ENCODE measurements at regions not wholly inside any gene's neighbourhood (a gene's known extent, or its start where the extent isn't known, plus 50 kb on each side); places are given as distances from the start of the nearest gene placed in this dataset.

DNA sequence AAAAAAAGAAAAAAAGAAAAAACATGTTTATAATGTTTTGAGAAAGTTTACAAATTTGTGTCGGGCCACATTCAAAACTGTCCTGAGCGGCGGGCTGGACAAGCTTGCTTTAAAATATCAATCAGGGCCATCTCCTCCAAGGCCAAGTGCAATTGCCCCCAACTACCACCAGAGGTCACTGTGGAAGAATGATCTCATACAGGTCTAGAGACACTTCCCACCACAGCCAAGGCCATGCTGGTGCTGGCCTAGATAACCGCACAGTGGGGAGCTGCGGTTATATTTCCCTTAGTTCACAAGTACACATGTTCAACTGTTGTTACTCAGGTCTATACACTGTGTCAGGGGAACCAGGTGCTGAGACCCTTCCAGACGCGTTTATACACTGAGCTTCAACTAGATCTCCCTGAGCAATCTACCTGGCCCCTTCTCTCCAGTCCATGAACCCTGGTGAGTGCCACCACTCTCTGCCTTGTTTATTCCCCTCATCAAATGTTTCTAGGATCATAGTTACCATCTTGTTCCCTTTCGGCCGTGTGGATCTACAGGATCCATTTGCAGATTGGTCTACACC is 83.8 kb upstream of the CCL2 start:
- Histone ChIP-seq H3K27ac (ENCODE audit: low read length) (no peak overlapping the region), H3K27me3 (replicated peaks; ENCODE audit: insufficient read depth, low read length) (no peaks in the 10 kb centered on the region), H2AFZ (ENCODE audit: low read length) (no peak overlapping the region), H3K9me3 (replicated peaks; ENCODE audit: insufficient read depth, low read length) (no peaks in the 10 kb centered on the region), H3K9me2 (replicated peaks; ENCODE audit: insufficient read depth, low read length) (no peaks in the 10 kb centered on the region), H3F3A (ENCODE audit: insufficient read depth, low read length) (no peaks in the 10 kb centered on the region), H3K4me1 (ENCODE audit: low read length) (no peaks in the 10 kb centered on the region), H3K4me2 (ENCODE audit: low read depth, low read length) (no peak overlapping the region), H3K9ac (ENCODE audit: low read length) (no peak overlapping the region), H3K36me3 (replicated peaks; ENCODE audit: insufficient read depth, low read length) (no peaks in the 10 kb centered on the region), H3K79me2 (ENCODE audit: low read length) (no peaks in the 10 kb centered on the region), H3K4me3 (ENCODE audit: low read length) (no peak overlapping the region), H4K20me1 (ENCODE audit: insufficient read depth, low read length) (no peaks in the 10 kb centered on the region)
- TF ChIP-seq EZH2 (optimal IDR thresholded peaks at IDR 0.05; ENCODE audit: low read depth, low read length) (no peak), EZH2phosphoT487 (IDR thresholded peaks at IDR 0.05; ENCODE audit: low read length) (no peak)
- TF ChIP-seq, protein P1, sequence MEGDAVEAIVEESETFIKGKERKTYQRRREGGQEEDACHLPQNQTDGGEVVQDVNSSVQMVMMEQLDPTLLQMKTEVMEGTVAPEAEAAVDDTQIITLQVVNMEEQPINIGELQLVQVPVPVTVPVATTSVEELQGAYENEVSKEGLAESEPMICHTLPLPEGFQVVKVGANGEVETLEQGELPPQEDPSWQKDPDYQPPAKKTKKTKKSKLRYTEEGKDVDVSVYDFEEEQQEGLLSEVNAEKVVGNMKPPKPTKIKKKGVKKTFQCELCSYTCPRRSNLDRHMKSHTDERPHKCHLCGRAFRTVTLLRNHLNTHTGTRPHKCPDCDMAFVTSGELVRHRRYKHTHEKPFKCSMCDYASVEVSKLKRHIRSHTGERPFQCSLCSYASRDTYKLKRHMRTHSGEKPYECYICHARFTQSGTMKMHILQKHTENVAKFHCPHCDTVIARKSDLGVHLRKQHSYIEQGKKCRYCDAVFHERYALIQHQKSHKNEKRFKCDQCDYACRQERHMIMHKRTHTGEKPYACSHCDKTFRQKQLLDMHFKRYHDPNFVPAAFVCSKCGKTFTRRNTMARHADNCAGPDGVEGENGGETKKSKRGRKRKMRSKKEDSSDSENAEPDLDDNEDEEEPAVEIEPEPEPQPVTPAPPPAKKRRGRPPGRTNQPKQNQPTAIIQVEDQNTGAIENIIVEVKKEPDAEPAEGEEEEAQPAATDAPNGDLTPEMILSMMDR (IDR thresholded peaks at IDR 0.05; ENCODE audit: low read length), result peak; percentile 93
- peak; percentile 73 for DNase-seq

DNA sequence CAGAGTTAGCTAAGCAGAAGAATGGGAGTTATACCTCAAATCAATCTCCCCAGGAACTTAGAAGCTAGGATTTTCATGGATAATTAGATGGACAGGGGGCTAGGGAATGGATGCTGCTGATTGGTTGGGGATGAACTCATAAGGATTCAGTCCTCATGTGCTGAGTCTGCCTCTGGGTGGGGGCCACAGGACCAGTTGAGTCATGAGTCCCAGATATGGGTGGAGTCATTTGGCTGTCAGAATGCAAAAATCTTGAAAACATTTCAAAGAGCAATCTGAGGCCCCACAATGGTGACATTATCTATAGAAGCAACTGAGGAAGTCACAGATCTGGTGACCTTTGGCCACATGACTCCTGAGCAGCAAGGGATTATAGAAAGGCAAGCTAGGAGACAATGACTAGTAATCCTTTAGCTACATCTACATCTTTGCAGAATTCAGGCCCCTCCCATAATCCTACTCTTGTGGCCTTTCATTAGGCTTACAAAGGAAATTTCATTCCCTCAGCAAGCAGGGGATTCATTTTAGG is 82.6 kb upstream of the CCL2 start:
- no peaks in the 10 kb centered on the region for H3K9me2 ChIP-seq (replicated peaks; ENCODE audit: insufficient read depth, low read length)
- TF ChIP-seq EZH2phosphoT487 (IDR thresholded peaks at IDR 0.05; ENCODE audit: low read length), result no peak
- TF ChIP-seq, protein P1 (IDR thresholded peaks at IDR 0.05; ENCODE audit: low read length), result no peak
- no peak for TF ChIP-seq EZH2 (optimal IDR thresholded peaks at IDR 0.05; ENCODE audit: low read depth, low read length)
- H3K27ac ChIP-seq (ENCODE audit: low read length), result no peak overlapping the region
- H3K27me3 ChIP-seq (replicated peaks; ENCODE audit: insufficient read depth, low read length), result no peaks in the 10 kb centered on the region
- H3K9ac ChIP-seq (ENCODE audit: low read length), result no peak overlapping the region
- no peaks in the 10 kb centered on the region for H3K9me3 ChIP-seq (replicated peaks; ENCODE audit: insufficient read depth, low read length)
- no peak overlapping the region for H3K4me3 ChIP-seq (ENCODE audit: low read length)
- H3K4me1 ChIP-seq (ENCODE audit: low read length), result no peaks in the 10 kb centered on the region
- H4K20me1 ChIP-seq (ENCODE audit: insufficient read depth, low read length), result no peaks in the 10 kb centered on the region
- no peaks in the 10 kb centered on the region for H3K36me3 ChIP-seq (replicated peaks; ENCODE audit: insufficient read depth, low read length)
- no peaks in the 10 kb centered on the region for H3F3A ChIP-seq (ENCODE audit: insufficient read depth, low read length)
- H3K79me2 ChIP-seq (ENCODE audit: low read length), result no peaks in the 10 kb centered on the region
- no peak overlapping the region for H3K4me2 ChIP-seq (ENCODE audit: low read depth, low read length)
- no peak for DNase-seq
- no peak overlapping the region for H2AFZ ChIP-seq (ENCODE audit: low read length)

DNA sequence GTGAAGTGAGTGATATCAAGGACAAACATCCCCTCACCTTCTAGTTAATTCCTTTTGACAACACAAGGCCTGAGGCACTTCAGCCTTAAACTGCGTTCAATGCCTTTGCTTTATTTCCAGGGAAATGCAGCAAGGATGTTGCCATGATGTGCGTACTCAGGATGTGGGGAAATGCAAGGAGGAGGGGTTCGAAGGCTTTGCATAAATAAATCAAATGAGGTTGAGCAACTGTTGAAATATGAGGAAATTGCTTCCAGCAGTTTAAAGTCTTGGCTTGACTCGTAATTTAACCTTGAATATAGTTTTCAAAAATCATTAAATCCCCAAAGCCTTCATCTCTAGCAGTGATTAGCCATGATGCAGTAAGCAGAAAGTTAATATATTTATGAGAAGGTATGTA is 81.8 kb upstream of the CCL2 start:
- Histone ChIP-seq H3K4me2 (ENCODE audit: low read depth, low read length) (no peak overlapping the region), H3K79me2 (ENCODE audit: low read length) (no peaks in the 10 kb centered on the region), H4K20me1 (ENCODE audit: insufficient read depth, low read length) (no peaks in the 10 kb centered on the region), H3K4me1 (ENCODE audit: low read length) (0 out of 2 replicates have a peak, but pooled peaks cover 3% of the 10 kb centered on the region), H3K9me3 (replicated peaks; ENCODE audit: insufficient read depth, low read length) (no peaks in the 10 kb centered on the region), H3K9me2 (replicated peaks; ENCODE audit: insufficient read depth, low read length) (no peaks in the 10 kb centered on the region), H3K9ac (ENCODE audit: low read length) (no peak overlapping the region), H3K27ac (ENCODE audit: low read length) (no peak overlapping the region), H3K27me3 (replicated peaks; ENCODE audit: insufficient read depth, low read length) (no peaks in the 10 kb centered on the region), H3K4me3 (ENCODE audit: low read length) (no peak overlapping the region), H3K36me3 (replicated peaks; ENCODE audit: insufficient read depth, low read length) (no peaks in the 10 kb centered on the region), H2AFZ (ENCODE audit: low read length) (no peak overlapping the region), H3F3A (ENCODE audit: insufficient read depth, low read length) (no peaks in the 10 kb centered on the region)
- no peak for DNase-seq
- TF ChIP-seq EZH2phosphoT487 (IDR thresholded peaks at IDR 0.05; ENCODE audit: low read length), result no peak
- TF ChIP-seq EZH2 (optimal IDR thresholded peaks at IDR 0.05; ENCODE audit: low read depth, low read length), result no peak
- TF ChIP-seq, protein P1 (IDR thresholded peaks at IDR 0.05; ENCODE audit: low read length), result no peak

Data from MM.1S (cell line).